Right atrium auricular region (tissue), 2 donors: ENCODE measurements at regions not wholly inside any gene's neighbourhood (a gene's known extent, or its start where the extent isn't known, plus 50 kb on each side); places are given as distances from the start of the nearest gene placed in this dataset.
"Not testable (repeated sequence)": the region's sequence is repeated elsewhere in the genome, so short reads cannot be mapped to it uniquely, and the experiment has no call there.

Experiments
- DNase-seq: peaks from one replicate; pipeline ENCODE4 v3.0.0-alpha.2; 2019; ENCODE audit warnings: low spot score
- H3K27ac ChIP-seq, 2 donors: fragments of 200-600 bp; sonication (generic); 1 replicate in 1 of 2; 2 replicates in 1 of 2; pipeline ENCODE4 v1.5.1; 2016 to 2019
- H3K27me3 ChIP-seq, 2 donors: fragments of 200-600 bp; sonication (generic); one replicate each; pipeline versions ENCODE4 v1.5.1 to v1.6.0; 2017 to 2019
- H3K36me3 ChIP-seq: fragments of 200-600 bp; sonication (generic); one replicate; pipeline ENCODE4 v1.5.1; 2016
- H3K4me1 ChIP-seq, 2 donors: fragments of 200-600 bp; sonication (generic); one replicate each; pipeline versions ENCODE4 v1.5.1 to v1.6.0; 2017 to 2019
- H3K4me3 ChIP-seq, 2 donors: fragments of 200-600 bp; sonication (generic); 1 replicate in 1 of 2; 2 replicates in 1 of 2; pipeline ENCODE4 v1.5.1; 2017 to 2019; ENCODE audit warnings: mild to moderate bottlenecking in 1 of 2, moderate library complexity in 1 of 2
- H3K9me3 ChIP-seq, 2 donors: fragments of 200-600 bp; sonication (generic); one replicate each; pipeline ENCODE4 v1.5.1; 2019
- CTCF ChIP-seq, 2 donors: fragments of 200-600 bp; sonication (generic); IDR thresholded peaks; one replicate each; pipeline ENCODE4 v1.5.1; 2019; ENCODE audit warnings: antibody characterized with exemption in 2 of 2

- no peak for TF ChIP-seq CTCF (IDR thresholded peaks at IDR 0.05)
These were observed 735.6 kb downstream of the EPHA7 start for GRCh38 chr6:92683748-92684147.

GRCh38 chr6:92682516-92683398 is 736.6 kb downstream of the EPHA7 start:
- H3K9me3 ChIP-seq: no peaks in the 10 kb centered on the region
- no peak for DNase-seq
- no peak overlapping the region for H3K27ac ChIP-seq
- H3K27me3 ChIP-seq: no peaks in the 10 kb centered on the region
- no peak overlapping the region for H3K4me3 ChIP-seq
- H3K36me3 ChIP-seq: no peaks in the 10 kb centered on the region
- TF ChIP-seq CTCF (IDR thresholded peaks at IDR 0.05): no peak
- H3K4me1 ChIP-seq: no peaks in the 10 kb centered on the region

More at GRCh38 chr6:92683748-92684147, 735.6 kb downstream of the EPHA7 start:
- no peaks in the 10 kb centered on the region for H3K27me3 ChIP-seq
- H3K27ac ChIP-seq: no peak overlapping the region
- H3K4me1 ChIP-seq: no peaks in the 10 kb centered on the region
- no peak overlapping the region for H3K4me3 ChIP-seq
- no peaks in the 10 kb centered on the region for H3K9me3 ChIP-seq
- H3K36me3 ChIP-seq: no peaks in the 10 kb centered on the region
- DNase-seq: no peak

GRCh38 chr6:92681401-92681800 is 738.0 kb downstream of the EPHA7 start:
- H3K27ac ChIP-seq: no peak overlapping the region
- no peak for TF ChIP-seq CTCF (IDR thresholded peaks at IDR 0.05)
- no peak for DNase-seq
- no peaks in the 10 kb centered on the region for H3K9me3 ChIP-seq
- no peaks in the 10 kb centered on the region for H3K27me3 ChIP-seq
- H3K4me1 ChIP-seq: no peaks in the 10 kb centered on the region
- H3K36me3 ChIP-seq: no peaks in the 10 kb centered on the region
- no peak overlapping the region for H3K4me3 ChIP-seq

- H3K27me3 ChIP-seq, H3K4me1 ChIP-seq, DNase-seq, H3K4me3 ChIP-seq, H3K36me3 ChIP-seq, H3K9me3 ChIP-seq, H3K27ac ChIP-seq: not testable (repeated sequence)
These were observed 747.9 kb downstream of the EPHA7 start for GRCh38 chr6:92671462-92671861.

- no peaks in the 10 kb centered on the region for H3K36me3 ChIP-seq
- no peaks in the 10 kb centered on the region for H3K9me3 ChIP-seq
- no peaks in the 10 kb centered on the region for H3K27me3 ChIP-seq
- H3K4me1 ChIP-seq: no peaks in the 10 kb centered on the region
- no peak for TF ChIP-seq CTCF (IDR thresholded peaks at IDR 0.05)
- no peak overlapping the region for H3K27ac ChIP-seq
- no peak for DNase-seq
- H3K4me3 ChIP-seq: no peak overlapping the region
These were observed 751.5 kb downstream of the EPHA7 start for GRCh38 chr6:92667843-92668242.

- H3K36me3 ChIP-seq: no peaks in the 10 kb centered on the region
- no peak for DNase-seq
- no peaks in the 10 kb centered on the region for H3K4me1 ChIP-seq
- H3K27ac ChIP-seq: no peak overlapping the region
- H3K27me3 ChIP-seq: no peaks in the 10 kb centered on the region
- no peak for TF ChIP-seq CTCF (IDR thresholded peaks at IDR 0.05)
- no peak overlapping the region for H3K4me3 ChIP-seq
- H3K9me3 ChIP-seq: no peaks in the 10 kb centered on the region
These were observed 770.8 kb downstream of the EPHA7 start for GRCh38 chr6:92648364-92649086.
